H1 (cell line): ENCODE measurements at regions not wholly inside any gene's neighbourhood (a gene's known extent, or its start where the extent isn't known, plus 50 kb on each side); places are given as distances from the start of the nearest gene placed in this dataset.

Experiments
- CTCF ChIA-PET: fragments of 300-600 bp; sonication (Branson Sonifier 250); formaldehyde crosslinking; loops from one replicate; lab custom pipeline; 2021; ENCODE audit not compliant: partially characterized antibody; lab: Charles Lee
- POLR2A ChIA-PET: fragments of 300-600 bp; sonication (Branson Sonifier 250); formaldehyde crosslinking; loops from one replicate; lab custom pipeline; 2021; ENCODE audit warnings: inconsistent platforms; ENCODE audit not compliant: partially characterized antibody; lab: Charles Lee
- DNase-seq, 2 experiments: peaks; one replicate each; pipeline versions ENCODE4 v3.0.0 to v3.0.0-alpha.2; 2010 to 2022; ENCODE audit warnings: low spot score in 2 of 2, low read depth in 1 of 2, mixed read lengths in 1 of 2
- FAIRE-seq: peaks from 2 replicates; lab custom pipeline; 2011; peaks lifted over from hg19 to GRCh38; lab: Jason Lieb, UNC
- H2AFZ ChIP-seq: 2 replicates; pipeline ENCODE4 v1.8.1; 2012; ENCODE audit warnings: low read length, inconsistent platforms
- H2AK5ac ChIP-seq: 2 replicates; pipeline ENCODE4 v1.6.1; 2013; ENCODE audit warnings: low read depth, low read length
- H2BK120ac ChIP-seq: replicated peaks from 2 replicates; pipeline ENCODE3; 2013; ENCODE audit warnings: low read depth, low read length, inconsistent platforms
- H2BK12ac ChIP-seq: 2 replicates; pipeline ENCODE4 v1.6.1; 2013; ENCODE audit warnings: low read depth, low read length
- H2BK15ac ChIP-seq: 2 replicates; pipeline ENCODE4 v1.6.1; 2013; ENCODE audit warnings: low read length
- H2BK20ac ChIP-seq: 2 replicates; pipeline ENCODE4 v1.6.1; 2013; ENCODE audit warnings: low read length
- H2BK5ac ChIP-seq: 2 replicates; pipeline ENCODE4 v1.6.1; 2013; ENCODE audit warnings: low read depth, low read length
- H3K14ac ChIP-seq: 2 replicates; pipeline ENCODE4 v1.6.1; 2013; ENCODE audit warnings: inconsistent platforms; ENCODE audit not compliant: insufficient read length
- H3K18ac ChIP-seq: 2 replicates; pipeline ENCODE4 v1.6.1; 2013; ENCODE audit warnings: low read length; ENCODE audit errors: extremely low read depth
- H3K23ac ChIP-seq: 2 replicates; pipeline ENCODE4 v1.6.1; 2013; ENCODE audit warnings: inconsistent platforms; ENCODE audit not compliant: insufficient read length
- H3K23me2 ChIP-seq: 2 replicates; pipeline ENCODE4 v1.6.1; 2013; ENCODE audit warnings: low read depth, low read length
- H3K27ac ChIP-seq: 2 replicates; pipeline ENCODE4 v1.6.1; 2011; ENCODE audit warnings: low read depth, low read length, inconsistent platforms
- H3K27me3 ChIP-seq, 4 experiments: replicated peaks in 1 of 4; 1 replicate in 1 of 4; 2 replicates in 3 of 4; pipeline versions ENCODE4 v1.6.1 to v1.8.1; 2011 to 2013; ENCODE audit warnings: low read length in 3 of 4, mild to moderate bottlenecking in 3 of 4, inconsistent platforms in 2 of 4, mixed read lengths in 2 of 4, moderate library complexity in 1 of 4; ENCODE audit not compliant: control insufficient read depth in 3 of 4, insufficient read depth in 3 of 4; ENCODE audit errors: extremely low read depth in 1 of 4
- H3K36me3 ChIP-seq, 4 experiments: 2 replicates each; pipeline versions ENCODE4 v1.6.1 to v1.8.1; 2011 to 2013; ENCODE audit warnings: mild to moderate bottlenecking in 4 of 4, low read length in 3 of 4, moderate library complexity in 2 of 4, control low read depth in 1 of 4, inconsistent platforms in 1 of 4; ENCODE audit not compliant: insufficient read depth in 4 of 4, control insufficient read depth in 2 of 4
- H3K4ac ChIP-seq: replicated peaks from 2 replicates; pipeline ENCODE3; 2013; ENCODE audit warnings: low read length, low read depth, mixed read lengths, inconsistent platforms; ENCODE audit not compliant: insufficient read length
- H3K4me1 ChIP-seq, 4 experiments: replicated peaks in 1 of 4; 1 replicate in 1 of 4; 2 replicates in 3 of 4; pipeline versions ENCODE4 v1.6.1 to v1.8.1; 2011 to 2013; ENCODE audit warnings: low read length in 3 of 4, inconsistent platforms in 2 of 4, mixed read lengths in 1 of 4; ENCODE audit not compliant: insufficient read depth in 4 of 4, control insufficient read depth in 3 of 4
- H3K4me2 ChIP-seq, 2 experiments: 2 replicates each; pipeline versions ENCODE4 v1.6.1 to v1.8.1; 2011 to 2013; ENCODE audit warnings: low read depth in 2 of 2, low read length in 2 of 2, control low read depth in 1 of 2, inconsistent platforms in 1 of 2, mild to moderate bottlenecking in 1 of 2; ENCODE audit not compliant: insufficient read depth in 1 of 2
- H3K4me3 ChIP-seq, 4 experiments: fragments of 200-600, 300-600 bp in 1 of 4; sonication (generic), shearing (Covaris generic), sonication (Bioruptor Twin) in 1 of 4; 2 replicates each; pipeline versions ENCODE4 v1.5.1 to v1.8.1; 2011 to 2016; ENCODE audit warnings: low read length in 4 of 4, low read depth in 3 of 4, control low read depth in 2 of 4, inconsistent platforms in 2 of 4, mild to moderate bottlenecking in 2 of 4, mixed read lengths in 1 of 4, moderate library complexity in 1 of 4; ENCODE audit not compliant: insufficient read depth in 2 of 4; ENCODE audit errors: extremely low read depth in 1 of 4
- H3K56ac ChIP-seq: replicated peaks from 2 replicates; pipeline ENCODE3; 2013; ENCODE audit warnings: low read depth, mild to moderate bottlenecking, mixed read lengths, low read length, inconsistent platforms; ENCODE audit not compliant: insufficient read length
- H3K79me1 ChIP-seq: 2 replicates; pipeline ENCODE4 v1.6.1; 2013; ENCODE audit warnings: low read depth, low read length, control low read depth
- H3K79me2 ChIP-seq, 2 experiments: 2 replicates each; pipeline versions ENCODE4 v1.6.1 to v1.8.1; 2012 to 2013; ENCODE audit warnings: low read length in 2 of 2, mild to moderate bottlenecking in 2 of 2, inconsistent platforms in 1 of 2; ENCODE audit not compliant: insufficient read depth in 2 of 2, control insufficient read depth in 1 of 2
- H3K9ac ChIP-seq, 4 experiments: replicated peaks in 1 of 4; 1 replicate in 1 of 4; 2 replicates in 3 of 4; pipeline versions ENCODE4 v1.6.1 to v1.8.1; 2011 to 2013; ENCODE audit warnings: low read depth in 3 of 4, low read length in 3 of 4, control low read depth in 2 of 4, mild to moderate bottlenecking in 2 of 4, moderate library complexity in 2 of 4, inconsistent platforms in 1 of 4; ENCODE audit errors: extremely low read depth in 1 of 4
- H3K9me3 ChIP-seq, 2 experiments: 2 replicates each; pipeline versions ENCODE4 v1.6.1 to v1.8.1; 2012 to 2013; ENCODE audit warnings: mild to moderate bottlenecking in 2 of 2, moderate library complexity in 2 of 2, control low read depth in 1 of 2, inconsistent platforms in 1 of 2, low read depth in 1 of 2, low read length in 1 of 2, mixed read lengths in 1 of 2; ENCODE audit not compliant: insufficient read depth in 2 of 2
- H4K20me1 ChIP-seq, 2 experiments: replicated peaks in 1 of 2; 2 replicates each; pipeline versions ENCODE3 to v1.8.1; 2011 to 2013; ENCODE audit warnings: inconsistent platforms in 2 of 2, low read length in 2 of 2, mild to moderate bottlenecking in 1 of 2; ENCODE audit not compliant: insufficient read depth in 2 of 2, control insufficient read depth in 1 of 2
- H4K5ac ChIP-seq: 2 replicates; pipeline ENCODE4 v1.6.1; 2013; ENCODE audit warnings: low read length, low read depth, mixed read lengths, inconsistent platforms; ENCODE audit not compliant: insufficient read length
- H4K8ac ChIP-seq: 2 replicates; pipeline ENCODE4 v1.8.0; 2013; ENCODE audit warnings: mild to moderate bottlenecking, moderate library complexity, low read length, inconsistent platforms; ENCODE audit not compliant: insufficient read depth; ENCODE audit errors: extremely low read depth
- H4K91ac ChIP-seq: replicated peaks from 2 replicates; pipeline ENCODE3; 2013; ENCODE audit warnings: low read length, mixed read lengths, inconsistent platforms; ENCODE audit not compliant: insufficient read length
- MAFK ChIP-seq: IDR thresholded peaks from 2 replicates; pipeline ENCODE4 v1.6.1; 2012; ENCODE audit warnings: low read depth, mild to moderate bottlenecking, improper control_type of control experiment, low read length
- PHF8 ChIP-seq: fragments of 200-600 bp; sonication (generic); conservative IDR thresholded peaks from 2 replicates; pipeline ENCODE4 v1.7.1; 2012; ENCODE audit warnings: low read depth, mild to moderate bottlenecking, inconsistent platforms, low read length, moderate library complexity
- WGBS, 2 experiments: shearing (Covaris generic) in 1 of 2; methylation state at CpG; one replicate each; pipeline versions ENCODE4 v1.1.6 to v1.1.7; 2013 to 2015; ENCODE audit warnings: low lambda C conversion rate in 2 of 2, mixed read lengths in 2 of 2, inconsistent platforms in 1 of 2, low coverage in 1 of 2, missing lambda C conversion rate in 1 of 2; ENCODE audit not compliant: insufficient replicate concordance in 2 of 2, insufficient coverage in 1 of 2, insufficient read length in 1 of 2; ENCODE audit errors: extremely low coverage in 1 of 2, missing lambda C conversion rate in 1 of 2; 5-methylcytosine and 5-hydroxymethylcytosine counted together

- DNase-seq (no peak), FAIRE-seq (no peak)
- H4K8ac ChIP-seq, result no peak overlapping the region
- no peak overlapping the region for H4K91ac ChIP-seq
- no peaks in the 10 kb centered on the region for H3K4me1 ChIP-seq
- H3K9ac ChIP-seq, result no peak overlapping the region
- no peak overlapping the region; the same call in 1 of the 2 replicates for H2AFZ ChIP-seq
- ChIA-PET CTCF (interaction anchor here (0.6 to 2.7 kb wide), 5 partner anchors 16 to 114 kb away, joined by 3 to 23 read pairs (median 3); no protein-coding TSS in a partner anchor), POLR2A (interaction anchor here (1.1 to 2.0 kb wide), 2 partner anchors 10 to 113 kb away, joined by 3 to 4 read pairs; no protein-coding TSS in a partner anchor)
- no peaks in the 10 kb centered on the region; the same call in 1 of the 2 replicates for H3K79me1 ChIP-seq
- no peak overlapping the region for H3K56ac ChIP-seq
- no peak for TF ChIP-seq PHF8
- no peak for TF ChIP-seq MAFK
- no peak overlapping the region for H2BK15ac ChIP-seq
- no peak overlapping the region for H2BK5ac ChIP-seq
- H3K23me2 ChIP-seq, result no peaks in the 10 kb centered on the region
- H3K4ac ChIP-seq, result no peak overlapping the region
- H3K9me3 ChIP-seq, result no peaks in the 10 kb centered on the region
- no peak overlapping the region for H2BK120ac ChIP-seq
- no peak overlapping the region for H2BK12ac ChIP-seq
- no peak overlapping the region for H2BK20ac ChIP-seq
- no peaks in the 10 kb centered on the region for H3K79me2 ChIP-seq
- no peaks in the 10 kb centered on the region for H3K27me3 ChIP-seq
- H3K23ac ChIP-seq, result no peak overlapping the region
- 93% methylated on average over 5 of the region's 5 CpGs; no CpG with 5 or more reads in 1 of the 2 experiments for WGBS, 2 experiments
- H3K18ac ChIP-seq, result no peak overlapping the region
- no peaks in the 10 kb centered on the region for H4K20me1 ChIP-seq
- no peak overlapping the region for H3K4me3 ChIP-seq
- H3K14ac ChIP-seq, result no peak overlapping the region
- H4K5ac ChIP-seq, result no peak overlapping the region
- H3K4me2 ChIP-seq, result no peak overlapping the region
- no peak overlapping the region for H2AK5ac ChIP-seq
- H3K27ac ChIP-seq, result no peak overlapping the region
- no peaks in the 10 kb centered on the region for H3K36me3 ChIP-seq
These were observed 126.9 kb downstream of the RPS24 start for GRCh38 chr10:78160591-78160990.
